ENCODE measurements at regions not wholly inside any gene's neighbourhood (a gene's known extent, or its start where the extent isn't known, plus 50 kb on each side); places are given as distances from the start of the nearest gene placed in this dataset.
"Not testable (repeated sequence)": the region's sequence is repeated elsewhere in the genome, so short reads cannot be mapped to it uniquely, and the experiment has no call there.

DNA sequence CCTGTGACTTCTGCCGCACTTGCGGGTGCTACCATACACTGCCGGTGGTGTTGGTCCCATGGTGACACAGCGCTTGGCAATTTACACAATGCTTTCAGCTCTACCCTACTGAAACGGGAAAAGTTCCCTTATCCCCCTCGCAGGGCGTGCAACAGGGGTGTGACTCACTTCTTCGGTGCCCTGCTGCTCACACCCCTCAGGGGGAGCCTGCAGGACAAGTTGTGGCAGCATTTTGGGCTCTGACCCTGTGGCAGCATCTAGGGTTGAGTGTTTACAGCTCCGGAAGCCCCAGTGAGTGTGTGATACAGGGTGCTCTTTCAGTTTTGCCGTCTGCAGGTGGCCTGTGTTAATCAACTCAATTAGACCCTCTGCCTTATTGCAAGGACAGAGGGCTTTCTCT lies 324.7 kb upstream of the RGMA start:
- DNase-seq, result no peak

DNA sequence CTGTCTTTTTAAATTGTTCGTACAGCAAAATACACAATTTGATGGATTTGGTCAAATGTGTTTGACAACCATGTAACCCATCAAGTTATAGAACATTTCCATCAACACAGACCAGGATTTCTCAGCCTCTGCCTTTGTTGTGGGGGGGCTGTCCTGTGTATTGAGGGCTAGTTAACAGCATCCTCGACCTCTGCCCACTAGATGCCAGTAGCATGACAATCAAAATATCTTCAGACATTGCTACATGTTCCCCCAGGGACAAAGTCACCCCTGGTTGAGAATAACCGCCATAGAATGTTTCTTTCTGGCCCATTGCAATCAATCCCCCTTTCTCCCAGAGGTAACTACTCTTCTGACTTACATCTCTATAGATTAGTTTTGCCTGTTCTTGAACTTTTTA lies 310.1 kb upstream of the RGMA start:
- no peak for DNase-seq

GRCh38 chr15:93389211-93389610 lies 300.2 kb upstream of the RGMA start:
- DNase-seq, result no peak

GRCh38 chr15:93384886-93385285 lies 295.9 kb upstream of the RGMA start:
- DNase-seq, result no peak

GRCh38 chr15:93382200-93382820 lies 293.3 kb upstream of the RGMA start:
- DNase-seq, result no peak

- no peak for DNase-seq
These were observed 289.5 kb upstream of the RGMA start for GRCh38 chr15:93378558-93378957.

- no peak for DNase-seq
These were observed 283.8 kb upstream of the RGMA start for GRCh38 chr15:93372865-93373223.

DNA sequence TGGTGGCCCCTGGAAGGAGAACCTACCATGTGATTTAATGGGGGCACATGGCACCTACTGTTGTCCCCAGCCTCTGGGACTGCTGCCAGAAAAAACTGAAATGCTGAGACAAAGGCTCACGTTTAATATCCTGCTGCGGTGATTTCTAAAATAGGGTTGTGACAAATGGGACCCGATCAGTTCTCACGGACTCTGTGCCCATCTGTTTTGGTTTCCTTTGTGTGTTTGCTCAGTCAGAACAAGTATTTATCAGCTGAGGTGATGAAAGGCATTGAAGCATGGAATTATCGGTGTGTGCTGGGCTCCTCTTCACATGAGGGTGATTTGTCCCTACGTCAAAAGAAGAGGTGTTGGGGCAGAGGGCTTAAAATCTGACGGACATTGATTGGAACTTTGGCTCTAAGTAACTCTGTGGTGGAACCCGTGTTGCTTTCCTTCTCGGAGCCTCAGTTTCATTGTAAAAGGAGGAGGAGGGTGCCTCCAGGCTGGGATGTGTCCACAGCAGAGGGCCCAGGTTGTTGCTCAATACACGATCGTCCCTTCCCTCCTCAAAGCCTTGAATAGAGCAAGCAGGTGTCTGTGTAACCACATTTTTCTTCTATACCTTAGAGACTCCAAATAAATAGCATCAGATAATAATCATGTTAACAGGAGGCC lies 283.3 kb upstream of the RGMA start:
- DNase-seq, result no peak

DNA sequence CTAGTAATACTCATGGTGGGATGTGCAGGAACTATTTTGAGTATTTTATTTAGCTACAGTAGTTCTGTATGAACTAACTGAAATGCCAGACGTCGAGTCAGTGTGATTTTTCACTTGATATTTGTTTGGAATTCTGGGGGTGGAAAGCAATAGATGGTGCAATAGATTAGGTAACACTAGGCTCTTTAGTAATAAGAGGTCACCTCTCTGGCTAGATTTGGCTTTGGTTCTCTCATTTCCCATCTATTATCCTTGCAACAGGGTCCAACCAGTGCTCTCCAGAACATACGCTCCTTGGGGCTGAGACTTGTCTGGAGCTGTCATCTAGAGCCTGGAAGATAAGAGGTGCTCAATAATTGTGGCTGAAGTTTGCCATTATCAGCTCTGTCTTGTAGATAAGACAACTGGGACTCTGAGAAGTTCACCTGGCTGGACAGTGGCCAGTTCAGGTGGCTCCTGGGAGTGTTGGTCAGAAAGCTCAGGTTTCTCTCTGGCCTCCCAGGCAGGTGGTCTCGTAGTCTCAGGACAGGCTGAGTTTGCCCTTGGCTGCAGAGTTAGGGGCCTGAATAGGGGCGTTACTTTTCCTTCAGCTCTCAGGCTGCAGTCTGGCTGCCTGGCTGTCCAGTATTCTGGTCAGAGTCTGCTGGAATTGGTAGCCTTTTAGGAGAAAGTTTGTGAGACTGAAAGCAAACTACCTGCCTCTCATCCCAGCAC lies 277.5 kb upstream of the RGMA start:
- DNase-seq, result no peak

DNA sequence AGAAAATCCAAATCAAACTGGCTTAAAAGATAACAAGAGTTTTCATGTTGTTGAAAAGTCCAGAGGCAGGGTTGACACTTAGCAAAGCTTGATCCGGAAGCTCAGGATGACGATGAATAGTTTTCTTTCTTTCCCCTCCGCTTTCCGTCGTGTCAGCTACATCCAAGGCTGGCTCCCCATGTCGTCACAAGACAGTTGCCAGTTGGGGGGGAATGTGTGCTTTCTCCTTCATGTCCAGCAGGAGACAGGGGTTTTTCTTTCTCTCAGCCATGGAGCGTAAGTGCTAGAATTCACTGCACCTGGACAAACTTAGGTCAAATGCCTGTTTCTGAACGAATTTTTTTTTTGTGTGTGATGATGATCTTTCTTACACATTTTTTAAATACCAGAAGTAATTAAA lies 273.8 kb upstream of the RGMA start:
- no peak for DNase-seq

GRCh38 chr15:93362203-93362602 lies 273.2 kb upstream of the RGMA start:
- no peak for DNase-seq

DNA sequence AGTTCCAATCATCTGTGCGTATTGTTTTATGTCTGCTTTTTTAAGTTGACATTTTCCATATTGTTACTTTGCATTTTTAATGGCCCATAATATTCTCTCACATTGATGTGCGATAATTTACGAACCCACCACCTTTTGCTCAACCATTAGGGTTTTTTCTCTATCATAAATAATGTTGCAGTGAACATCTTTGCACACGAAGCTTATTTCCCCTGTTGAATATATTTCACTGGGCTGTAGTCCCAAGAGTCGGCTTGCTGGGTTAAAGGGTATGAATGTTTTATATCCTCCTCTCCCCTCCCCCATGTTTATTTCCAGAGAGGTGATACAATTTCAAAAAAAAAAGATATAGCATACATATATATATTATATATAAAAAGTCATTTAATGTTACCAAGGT lies 272.7 kb upstream of the RGMA start:
- no peak for DNase-seq

- no peak for DNase-seq
These were observed 272.0 kb upstream of the RGMA start for GRCh38 chr15:93360976-93361375.

DNA sequence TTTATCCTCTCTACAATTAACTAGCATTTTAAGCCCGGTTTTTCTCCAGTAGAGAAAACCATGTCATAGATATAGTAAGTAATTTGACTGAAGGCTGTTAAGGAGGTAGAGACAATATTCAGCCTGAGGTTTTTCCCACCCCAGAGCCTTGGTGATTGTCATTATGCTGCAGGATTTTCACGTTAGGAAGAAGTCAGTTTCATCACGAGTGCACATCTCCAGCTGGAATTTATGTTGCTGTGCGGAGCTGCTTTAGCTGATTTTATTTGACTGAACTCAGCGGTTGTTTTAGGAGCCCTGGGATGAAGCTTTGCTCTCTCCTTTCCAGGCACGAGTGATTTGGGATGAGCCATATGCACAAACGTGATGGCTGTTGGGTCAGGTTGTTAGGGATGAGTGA lies 271.3 kb upstream of the RGMA start:
- DNase-seq, result no peak

GRCh38 chr15:93359425-93360131 lies 270.6 kb upstream of the RGMA start:
- no peak for DNase-seq

DNA sequence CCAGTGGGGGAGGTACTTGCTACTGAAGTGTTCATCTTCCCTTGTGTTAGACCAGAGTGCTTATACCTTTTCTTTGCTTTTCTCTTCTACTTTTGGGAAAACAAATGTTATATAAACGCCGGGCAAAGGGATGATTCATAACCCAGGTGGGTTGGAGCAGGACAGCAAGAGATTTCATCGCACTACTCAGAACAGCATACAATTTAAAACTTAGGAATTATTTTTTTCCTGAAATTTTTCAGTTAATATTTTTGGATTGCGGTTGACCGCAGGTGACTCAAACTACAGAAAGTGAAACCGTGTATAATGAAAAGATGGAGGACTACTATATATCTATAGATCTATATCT lies 270.0 kb upstream of the RGMA start:
- no peak for DNase-seq

- no peak for DNase-seq
These were observed 269.4 kb upstream of the RGMA start for GRCh38 chr15:93358166-93359059.

- DNase-seq, result no peak
These were observed 259.9 kb upstream of the RGMA start for GRCh38 chr15:93348711-93349545.

DNA sequence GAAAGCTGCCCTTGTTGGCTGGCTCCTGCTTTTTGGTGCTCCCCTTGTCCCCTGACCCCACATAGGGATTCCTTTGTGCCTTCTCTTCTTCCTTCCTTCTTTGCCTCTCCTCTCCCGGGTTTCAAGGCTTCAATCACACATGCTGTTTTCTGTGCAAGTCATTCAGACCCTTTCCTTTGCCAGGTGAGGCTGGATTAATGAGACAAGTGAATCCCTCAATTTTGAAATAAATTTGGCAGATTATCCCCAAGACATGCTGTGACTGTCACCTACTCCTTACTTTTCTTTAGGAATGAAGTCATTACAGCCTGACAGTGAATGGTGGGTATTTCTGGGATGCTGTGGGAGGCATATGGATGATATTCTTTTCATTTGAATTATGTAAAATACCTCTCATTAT lies 259.0 kb upstream of the RGMA start:
- DNase-seq, result no peak

- DNase-seq, result no peak
These were observed 257.0 kb upstream of the RGMA start for GRCh38 chr15:93345981-93346380.

DNA sequence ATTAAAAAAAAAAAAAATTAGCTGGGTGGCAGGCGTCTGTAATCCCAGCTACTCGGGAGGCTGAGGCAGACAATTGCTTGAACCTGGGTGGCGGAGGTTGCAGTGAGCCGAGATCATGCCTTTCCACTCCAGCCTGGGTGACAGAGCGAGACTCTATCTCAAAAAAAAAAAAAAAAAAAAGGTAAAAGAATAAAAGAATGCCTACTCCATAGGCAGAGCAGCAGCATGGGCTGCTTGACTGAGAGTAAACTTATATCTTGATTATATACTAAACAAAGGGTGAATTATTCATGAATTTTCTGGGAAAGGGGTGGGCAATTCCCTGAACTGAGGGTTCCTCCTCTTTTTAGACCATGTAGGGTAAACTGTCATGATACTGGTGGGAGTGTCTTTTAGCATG lies 254.4 kb upstream of the RGMA start:
- DNase-seq, result not testable (repeated sequence)

GRCh38 chr15:93341164-93341563 lies 252.2 kb upstream of the RGMA start:
- DNase-seq, result no peak

All from hematopoietic multipotent progenitor cell treated with erythropoietin and hydrocortisone succinate and interleukin-3 and kit ligand, for 8 days (in vitro differentiated cells).